Breast epithelium (tissue), 3 donors: ENCODE measurements at regions not wholly inside any gene's neighbourhood (a gene's known extent, or its start where the extent isn't known, plus 50 kb on each side); places are given as distances from the start of the nearest gene placed in this dataset.

Experiments
- POLR2A ChIP-seq: fragments of 450-650 bp; IDR thresholded peaks from one replicate; pipeline ENCODE4 v1.6.1; 2016; ENCODE audit warnings: antibody characterized with exemption, mild to moderate bottlenecking, moderate library complexity
- TF ChIP-seq, protein P1 (sequence below), 3 donors: fragments of 450-650 bp; IDR thresholded peaks; one replicate each; pipeline ENCODE4 v1.5.1; 2016 to 2017; ENCODE audit warnings: antibody characterized with exemption in 3 of 3, mild to moderate bottlenecking in 3 of 3, moderate library complexity in 3 of 3

DNA sequence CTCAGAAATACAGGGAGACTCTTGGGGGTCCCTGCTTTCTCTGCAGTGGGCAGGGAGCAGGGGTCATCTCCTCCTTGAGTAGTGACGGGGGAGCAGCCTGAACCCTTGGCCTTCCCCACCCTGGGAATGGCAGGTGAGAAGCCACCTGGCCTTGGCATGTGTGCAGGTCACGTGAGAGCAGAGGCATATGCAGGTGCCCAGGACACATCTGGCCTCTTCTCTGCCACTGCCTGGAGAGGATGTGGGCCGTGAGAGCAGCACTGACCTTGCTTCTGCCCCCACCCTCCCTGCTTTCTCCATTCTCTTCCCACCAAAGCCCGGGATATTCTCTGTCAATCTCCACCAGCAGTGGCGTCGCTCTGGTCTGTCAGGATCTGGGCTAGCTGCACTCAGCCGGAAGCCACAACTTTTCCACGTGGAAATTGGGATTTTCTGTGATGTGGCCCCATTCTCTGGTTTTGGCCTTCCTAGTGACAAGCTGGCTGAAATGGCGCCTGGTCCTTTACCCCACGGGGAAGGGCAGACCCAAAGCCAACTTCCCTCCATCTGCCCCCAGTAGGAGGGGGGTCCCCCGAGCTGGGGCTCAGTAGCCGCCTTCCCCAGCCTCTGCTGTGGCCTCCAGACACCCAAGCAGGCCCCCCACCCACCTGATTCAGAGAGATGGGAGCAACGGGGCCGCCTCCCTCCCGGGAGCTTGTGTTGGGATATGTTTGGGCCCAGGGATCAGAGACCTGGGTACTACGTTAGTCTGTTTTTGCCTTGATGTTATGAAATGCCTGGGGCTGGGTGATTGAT, 70.4 kb upstream of the FCN1 start:
- TF ChIP-seq, protein P1, sequence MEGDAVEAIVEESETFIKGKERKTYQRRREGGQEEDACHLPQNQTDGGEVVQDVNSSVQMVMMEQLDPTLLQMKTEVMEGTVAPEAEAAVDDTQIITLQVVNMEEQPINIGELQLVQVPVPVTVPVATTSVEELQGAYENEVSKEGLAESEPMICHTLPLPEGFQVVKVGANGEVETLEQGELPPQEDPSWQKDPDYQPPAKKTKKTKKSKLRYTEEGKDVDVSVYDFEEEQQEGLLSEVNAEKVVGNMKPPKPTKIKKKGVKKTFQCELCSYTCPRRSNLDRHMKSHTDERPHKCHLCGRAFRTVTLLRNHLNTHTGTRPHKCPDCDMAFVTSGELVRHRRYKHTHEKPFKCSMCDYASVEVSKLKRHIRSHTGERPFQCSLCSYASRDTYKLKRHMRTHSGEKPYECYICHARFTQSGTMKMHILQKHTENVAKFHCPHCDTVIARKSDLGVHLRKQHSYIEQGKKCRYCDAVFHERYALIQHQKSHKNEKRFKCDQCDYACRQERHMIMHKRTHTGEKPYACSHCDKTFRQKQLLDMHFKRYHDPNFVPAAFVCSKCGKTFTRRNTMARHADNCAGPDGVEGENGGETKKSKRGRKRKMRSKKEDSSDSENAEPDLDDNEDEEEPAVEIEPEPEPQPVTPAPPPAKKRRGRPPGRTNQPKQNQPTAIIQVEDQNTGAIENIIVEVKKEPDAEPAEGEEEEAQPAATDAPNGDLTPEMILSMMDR (IDR thresholded peaks at IDR 0.05) = no peak
- TF ChIP-seq POLR2A = no peak
